HG03025 (cell line): ENCODE measurements at regions not wholly inside any gene's neighbourhood (a gene's known extent, or its start where the extent isn't known, plus 50 kb on each side); places are given as distances from the start of the nearest gene placed in this dataset.

Experiments used
- ATAC-seq: cut with Tn5 transposase; IDR thresholded peaks from one replicate; pipeline ENCODE4 v1.9.1; 2021; ENCODE audit warnings: mild to moderate bottlenecking, moderate library complexity; ENCODE audit not compliant: unreplicated experiment, low FRiP score

- no peak for ATAC-seq
These were observed 175.6 kb downstream of the IRX2 start for GRCh38 chr5:2575871-2576270.

GRCh38 chr5:2575292-2575691, 176.2 kb downstream of the IRX2 start:
- no peak for ATAC-seq

- no peak for ATAC-seq
These were observed 177.3 kb downstream of the IRX2 start for GRCh38 chr5:2574155-2574554.

GRCh38 chr5:2570586-2570985, 180.9 kb downstream of the IRX2 start:
- ATAC-seq = no peak

GRCh38 chr5:2569774-2570542, 181.5 kb downstream of the IRX2 start:
- ATAC-seq = no peak

GRCh38 chr5:2569176-2569575, 182.3 kb downstream of the IRX2 start:
- no peak for ATAC-seq

GRCh38 chr5:2566284-2566683, 185.2 kb downstream of the IRX2 start:
- ATAC-seq = no peak

- no peak for ATAC-seq
These were observed 186.3 kb downstream of the IRX2 start for GRCh38 chr5:2565147-2565546.

GRCh38 chr5:2563046-2563445, 188.4 kb downstream of the IRX2 start:
- ATAC-seq = no peak

- ATAC-seq = no peak
These were observed 189.4 kb downstream of the IRX2 start for GRCh38 chr5:2562036-2562435.

- ATAC-seq = no peak
These were observed 191.0 kb downstream of the IRX2 start for GRCh38 chr5:2560435-2560834.

GRCh38 chr5:2557435-2557834, 194.0 kb downstream of the IRX2 start:
- no peak for ATAC-seq

- no peak for ATAC-seq
These were observed 195.0 kb downstream of the IRX2 start for GRCh38 chr5:2556375-2556966.

GRCh38 chr5:2553611-2554010, 197.9 kb downstream of the IRX2 start:
- ATAC-seq = no peak

- no peak for ATAC-seq
These were observed 201.0 kb downstream of the IRX2 start for GRCh38 chr5:2550509-2550908.

- no peak for ATAC-seq
These were observed 201.6 kb downstream of the IRX2 start for GRCh38 chr5:2549900-2550299.

- ATAC-seq = no peak
These were observed 202.1 kb downstream of the IRX2 start for GRCh38 chr5:2549354-2549753.

GRCh38 chr5:2546938-2547337, 204.5 kb downstream of the IRX2 start:
- no peak for ATAC-seq

- ATAC-seq = no peak
These were observed 207.5 kb downstream of the IRX2 start for GRCh38 chr5:2544003-2544402.

GRCh38 chr5:2542821-2543220, 208.7 kb downstream of the IRX2 start:
- no peak for ATAC-seq

GRCh38 chr5:2542026-2542425, 209.5 kb downstream of the IRX2 start:
- ATAC-seq = no peak

GRCh38 chr5:2538169-2538568, 213.3 kb downstream of the IRX2 start:
- ATAC-seq = no peak
